SK-N-SH treated with all-trans-retinoic acid at 6 μM for 48 hours (cell line): ENCODE measurements at regions not wholly inside any gene's neighbourhood (a gene's known extent, or its start where the extent isn't known, plus 50 kb on each side); places are given as distances from the start of the nearest gene placed in this dataset.

Experiments used
- ATAC-seq: fragments of 200-7000 bp; cut with Tn5 transposase; 3 replicates; pipeline ENCODE4 v1.9.1; 2020; ENCODE audit warnings: mild to moderate bottlenecking, moderate library complexity
- ARNTL ChIP-seq: fragments of 450-650 bp; formaldehyde crosslinking; IDR thresholded peaks from 2 replicates; pipeline ENCODE4 v1.5.0; 2020; ENCODE audit warnings: low read depth, mild to moderate bottlenecking, moderate library complexity, borderline replicate concordance
- CSDC2 ChIP-seq: fragments of 250-450 bp; sonication (Bioruptor Pico); IDR thresholded peaks from 2 replicates; pipeline ENCODE4 v1.5.0; 2020; ENCODE audit warnings: mild to moderate bottlenecking, moderate library complexity
- ESRRG ChIP-seq: fragments of 250-450 bp; sonication (Bioruptor Pico); IDR thresholded peaks from 2 replicates; pipeline ENCODE4 v1.6.1; 2021; ENCODE audit warnings: mild to moderate bottlenecking
- GLIS3 ChIP-seq: fragments of 250-450 bp; sonication (Bioruptor Pico); IDR thresholded peaks from 2 replicates; pipeline ENCODE4 v1.5.0; 2020; ENCODE audit warnings: mild to moderate bottlenecking, moderate library complexity
- ISL1 ChIP-seq: fragments of 250-450 bp; sonication (Bioruptor Pico); IDR thresholded peaks from 2 replicates; pipeline ENCODE4 v2.1.2; 2022; ENCODE audit warnings: mild to moderate bottlenecking, moderate library complexity
- OSR1 ChIP-seq: fragments of 250-450 bp; sonication (Bioruptor Pico); IDR thresholded peaks from 2 replicates; pipeline ENCODE4 v1.8.0; 2022; ENCODE audit warnings: moderate library complexity, mild to moderate bottlenecking, inconsistent platforms
- PATZ1 ChIP-seq: fragments of 250-450 bp; sonication (Bioruptor Pico); IDR thresholded peaks from 2 replicates; pipeline ENCODE4 v1.8.0; 2020; ENCODE audit warnings: mild to moderate bottlenecking, moderate library complexity, borderline replicate concordance
- PPARA ChIP-seq: fragments of 250-450 bp; sonication (Bioruptor Pico); IDR thresholded peaks from 2 replicates; pipeline ENCODE4 v1.5.0; 2020; ENCODE audit warnings: mild to moderate bottlenecking, borderline replicate concordance
- RARB ChIP-seq: fragments of 250-450 bp; sonication (Bioruptor Pico); IDR thresholded peaks from 2 replicates; pipeline ENCODE4 v1.8.0; 2021; ENCODE audit warnings: mild to moderate bottlenecking, moderate library complexity
- TCF4 ChIP-seq: fragments of 250-450 bp; sonication (Bioruptor Pico); IDR thresholded peaks from 2 replicates; pipeline ENCODE4 v1.8.0; 2021; ENCODE audit warnings: mild to moderate bottlenecking, moderate library complexity, borderline replicate concordance
- TSHZ2 ChIP-seq: fragments of 250-450 bp; sonication (Bioruptor Pico); IDR thresholded peaks from 2 replicates; pipeline ENCODE4 v1.5.0; 2020; ENCODE audit warnings: mild to moderate bottlenecking, moderate library complexity
- ZC3H10 ChIP-seq: fragments of 250-450 bp; sonication (Bioruptor Pico); IDR thresholded peaks from 2 replicates; pipeline ENCODE4 v1.5.1; 2021; ENCODE audit warnings: mild to moderate bottlenecking, moderate library complexity
- ZFP3 ChIP-seq: fragments of 250-450 bp; sonication (Bioruptor Pico); IDR thresholded peaks from 2 replicates; pipeline ENCODE4 v1.5.0; 2020; ENCODE audit warnings: mild to moderate bottlenecking, moderate library complexity
- ZFP30 ChIP-seq: fragments of 450-650 bp; formaldehyde crosslinking; IDR thresholded peaks from 2 replicates; pipeline ENCODE4 v1.5.0; 2022; ENCODE audit warnings: mild to moderate bottlenecking, moderate library complexity
- ZNF565 ChIP-seq: fragments of 450-650 bp; formaldehyde crosslinking; conservative IDR thresholded peaks from 2 replicates; pipeline ENCODE4 v1.5.0; 2020; ENCODE audit warnings: low read depth, mild to moderate bottlenecking, moderate library complexity
- ZNF70 ChIP-seq: fragments of 450-650 bp; formaldehyde crosslinking; IDR thresholded peaks from 2 replicates; pipeline ENCODE4 v1.5.0; 2020; ENCODE audit warnings: mild to moderate bottlenecking, moderate library complexity
- ZNF8 ChIP-seq: fragments of 450-650 bp; formaldehyde crosslinking; IDR thresholded peaks from 2 replicates; pipeline ENCODE4 v1.5.0; 2020; ENCODE audit warnings: mild to moderate bottlenecking, moderate library complexity
- TF ChIP-seq, protein P1 (sequence below): fragments of 250-450 bp; sonication (Bioruptor Pico); IDR thresholded peaks from 2 replicates; pipeline ENCODE4 v1.8.0; 2021; ENCODE audit warnings: low read depth, mild to moderate bottlenecking, moderate library complexity, borderline replicate concordance
- TF ChIP-seq, protein P2 (sequence below): fragments of 250-450 bp; sonication (Bioruptor Pico); IDR thresholded peaks from 2 replicates; pipeline ENCODE4 v1.5.1; 2021; ENCODE audit warnings: mild to moderate bottlenecking, moderate library complexity
- TF ChIP-seq, protein P3 (sequence below): fragments of 250-450 bp; sonication (Bioruptor Pico); IDR thresholded peaks from 2 replicates; pipeline ENCODE4 v1.5.1; 2020; ENCODE audit warnings: low read depth, mild to moderate bottlenecking, moderate library complexity

DNA sequence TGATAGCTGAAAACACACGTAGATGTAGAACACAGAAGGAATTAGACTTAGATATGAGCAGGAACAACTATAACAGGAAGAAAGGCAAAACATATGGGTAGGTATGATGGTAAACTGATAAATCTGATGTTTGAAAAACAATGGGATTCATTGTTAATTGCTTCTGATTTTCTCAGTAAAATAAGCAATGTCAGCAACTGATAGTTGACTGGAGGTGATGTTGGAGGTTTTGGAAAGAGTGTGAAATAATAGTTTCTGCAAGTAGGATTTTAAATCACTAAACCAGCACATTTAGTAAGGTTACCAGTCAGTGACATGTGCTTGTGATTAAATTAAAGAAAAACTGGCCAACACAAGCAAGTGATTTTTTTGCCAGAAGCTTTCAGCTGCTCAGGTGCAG lies 123.0 kb upstream of the CPNE8 start:
- TF ChIP-seq PPARA (CRISPR knock-in tag) = no peak
- no peak for TF ChIP-seq ESRRG
- no peak for TF ChIP-seq TCF4 (CRISPR knock-in tag)
- TF ChIP-seq, protein P1, sequence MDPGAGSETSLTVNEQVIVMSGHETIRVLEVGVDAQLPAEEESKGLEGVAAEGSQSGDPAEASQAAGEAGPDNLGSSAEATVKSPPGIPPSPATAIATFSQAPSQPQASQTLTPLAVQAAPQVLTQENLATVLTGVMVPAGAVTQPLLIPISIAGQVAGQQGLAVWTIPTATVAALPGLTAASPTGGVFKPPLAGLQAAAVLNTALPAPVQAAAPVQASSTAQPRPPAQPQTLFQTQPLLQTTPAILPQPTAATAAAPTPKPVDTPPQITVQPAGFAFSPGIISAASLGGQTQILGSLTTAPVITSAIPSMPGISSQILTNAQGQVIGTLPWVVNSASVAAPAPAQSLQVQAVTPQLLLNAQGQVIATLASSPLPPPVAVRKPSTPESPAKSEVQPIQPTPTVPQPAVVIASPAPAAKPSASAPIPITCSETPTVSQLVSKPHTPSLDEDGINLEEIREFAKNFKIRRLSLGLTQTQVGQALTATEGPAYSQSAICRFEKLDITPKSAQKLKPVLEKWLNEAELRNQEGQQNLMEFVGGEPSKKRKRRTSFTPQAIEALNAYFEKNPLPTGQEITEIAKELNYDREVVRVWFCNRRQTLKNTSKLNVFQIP (CRISPR knock-in tag) = no peak
- no peak for TF ChIP-seq GLIS3 (CRISPR knock-in tag)
- TF ChIP-seq ZNF8 = no peak
- TF ChIP-seq ZC3H10 = no peak
- no peak for TF ChIP-seq ZFP30 (CRISPR knock-in tag)
- no peak for TF ChIP-seq PATZ1 (CRISPR knock-in tag)
- TF ChIP-seq ZNF565 (CRISPR knock-in tag) = no peak
- TF ChIP-seq OSR1 (CRISPR knock-in tag) = no peak
- TF ChIP-seq TSHZ2 (CRISPR knock-in tag) = no peak
- TF ChIP-seq ARNTL = no peak
- no peak for TF ChIP-seq CSDC2 (CRISPR knock-in tag)
- TF ChIP-seq RARB = no peak
- no peak for TF ChIP-seq ZNF70 (CRISPR knock-in tag)
- TF ChIP-seq, protein P2, sequence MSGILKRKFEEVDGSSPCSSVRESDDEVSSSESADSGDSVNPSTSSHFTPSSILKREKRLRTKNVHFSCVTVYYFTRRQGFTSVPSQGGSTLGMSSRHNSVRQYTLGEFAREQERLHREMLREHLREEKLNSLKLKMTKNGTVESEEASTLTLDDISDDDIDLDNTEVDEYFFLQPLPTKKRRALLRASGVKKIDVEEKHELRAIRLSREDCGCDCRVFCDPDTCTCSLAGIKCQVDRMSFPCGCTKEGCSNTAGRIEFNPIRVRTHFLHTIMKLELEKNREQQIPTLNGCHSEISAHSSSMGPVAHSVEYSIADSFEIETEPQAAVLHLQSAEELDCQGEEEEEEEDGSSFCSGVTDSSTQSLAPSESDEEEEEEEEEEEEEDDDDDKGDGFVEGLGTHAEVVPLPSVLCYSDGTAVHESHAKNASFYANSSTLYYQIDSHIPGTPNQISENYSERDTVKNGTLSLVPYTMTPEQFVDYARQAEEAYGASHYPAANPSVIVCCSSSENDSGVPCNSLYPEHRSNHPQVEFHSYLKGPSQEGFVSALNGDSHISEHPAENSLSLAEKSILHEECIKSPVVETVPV (CRISPR knock-in tag) = no peak
- TF ChIP-seq ZFP3 (CRISPR knock-in tag) = no peak
- no peak for TF ChIP-seq ISL1
- TF ChIP-seq, protein P3, sequence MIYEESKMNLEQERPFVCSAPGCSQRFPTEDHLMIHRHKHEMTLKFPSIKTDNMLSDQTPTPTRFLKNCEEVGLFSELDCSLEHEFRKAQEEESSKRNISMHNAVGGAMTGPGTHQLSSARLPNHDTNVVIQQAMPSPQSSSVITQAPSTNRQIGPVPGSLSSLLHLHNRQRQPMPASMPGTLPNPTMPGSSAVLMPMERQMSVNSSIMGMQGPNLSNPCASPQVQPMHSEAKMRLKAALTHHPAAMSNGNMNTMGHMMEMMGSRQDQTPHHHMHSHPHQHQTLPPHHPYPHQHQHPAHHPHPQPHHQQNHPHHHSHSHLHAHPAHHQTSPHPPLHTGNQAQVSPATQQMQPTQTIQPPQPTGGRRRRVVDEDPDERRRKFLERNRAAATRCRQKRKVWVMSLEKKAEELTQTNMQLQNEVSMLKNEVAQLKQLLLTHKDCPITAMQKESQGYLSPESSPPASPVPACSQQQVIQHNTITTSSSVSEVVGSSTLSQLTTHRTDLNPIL = no peak
- no peak for ATAC-seq

DNA sequence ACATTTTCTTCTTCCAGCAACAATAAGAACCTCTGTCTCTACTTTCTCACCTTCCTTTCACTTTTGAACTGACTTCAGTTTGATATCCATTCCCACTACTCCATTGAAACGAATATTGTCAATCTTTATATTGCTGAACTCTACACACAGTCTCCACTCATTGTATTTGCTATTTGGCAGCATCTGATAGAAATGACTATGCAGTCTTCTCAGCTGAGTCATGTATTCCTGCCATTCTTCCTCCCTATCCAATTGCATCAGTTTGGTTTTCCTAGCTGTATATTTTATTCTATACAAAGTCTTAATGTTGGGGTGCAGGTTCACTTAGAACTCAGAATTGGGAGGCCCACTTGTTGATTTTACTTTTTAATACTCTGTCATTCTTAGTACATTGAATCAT lies 107.5 kb upstream of the CPNE8 start:
- no peak for TF ChIP-seq CSDC2 (CRISPR knock-in tag)
- TF ChIP-seq ESRRG = no peak
- TF ChIP-seq GLIS3 (CRISPR knock-in tag) = no peak
- no peak for TF ChIP-seq TSHZ2 (CRISPR knock-in tag)
- TF ChIP-seq TCF4 (CRISPR knock-in tag) = no peak
- no peak for TF ChIP-seq ZFP3 (CRISPR knock-in tag)
- no peak for TF ChIP-seq ZNF565 (CRISPR knock-in tag)
- TF ChIP-seq ZFP30 (CRISPR knock-in tag) = no peak
- no peak for TF ChIP-seq ZNF70 (CRISPR knock-in tag)
- no peak for TF ChIP-seq PPARA (CRISPR knock-in tag)
- TF ChIP-seq ZNF8 = no peak
- no peak for TF ChIP-seq ISL1
- TF ChIP-seq, protein P2 (CRISPR knock-in tag) = no peak
- ATAC-seq = no peak
